ENCODE measurements at regions not wholly inside any gene's neighbourhood (a gene's known extent, or its start where the extent isn't known, plus 50 kb on each side); places are given as distances from the start of the nearest gene placed in this dataset.

DNA sequence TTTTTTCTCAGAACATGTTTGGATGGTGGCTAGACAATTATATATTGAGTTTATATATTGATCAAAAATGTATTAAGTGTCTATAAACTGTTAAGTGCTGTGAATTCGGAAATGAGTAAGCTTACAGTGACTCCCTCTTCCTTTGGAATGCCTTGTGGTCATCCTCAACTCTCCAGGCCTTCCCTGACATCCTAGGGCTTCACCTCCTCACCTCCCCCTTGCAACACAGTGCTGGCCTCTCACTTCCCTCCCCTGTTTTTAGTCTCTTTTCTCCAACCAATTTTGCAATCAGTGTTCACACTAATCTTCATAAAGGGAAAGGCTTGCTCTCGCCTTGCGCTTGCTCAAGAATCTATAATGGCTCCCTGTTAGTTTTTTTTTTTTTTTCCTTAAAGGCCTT lies 95.1 kb upstream of the C1orf21 start:
- no peak for ATAC-seq
- no peak overlapping the region for H3K27ac ChIP-seq
- no peaks in the 10 kb centered on the region for H3K4me1 ChIP-seq
- POLR2A ChIA-PET: no interaction called here
- TF ChIP-seq KDM5A (IDR thresholded peaks at IDR 0.05) (no peak), MAFK (IDR thresholded peaks at IDR 0.05; ENCODE audit: partially characterized antibody) (no peak), HEYL (CRISPR knock-in tag; IDR thresholded peaks at IDR 0.05) (no peak), CHD4 (IDR thresholded peaks at IDR 0.05; ENCODE audit: borderline replicate concordance) (no peak), HDAC2 (IDR thresholded peaks at IDR 0.05) (no peak), TP53 (CRISPR knock-in tag; IDR thresholded peaks at IDR 0.05) (no peak), NR3C1 (IDR thresholded peaks at IDR 0.05) (no peak), EP300 (IDR thresholded peaks at IDR 0.05) (no peak), NFE2L2 (conservative IDR thresholded peaks at IDR 0.05; ENCODE audit: low read length) (no peak), RNF2 (IDR thresholded peaks at IDR 0.05; ENCODE audit: borderline replicate concordance, low read depth) (no peak), JUN (IDR thresholded peaks at IDR 0.05) (no peak), MYC (IDR thresholded peaks at IDR 0.05; ENCODE audit: borderline replicate concordance, low read length) (no peak), ZC3H11A (IDR thresholded peaks at IDR 0.05) (no peak), CEBPB (IDR thresholded peaks at IDR 0.05) (no peak)
- TF ChIP-seq, protein P1, sequence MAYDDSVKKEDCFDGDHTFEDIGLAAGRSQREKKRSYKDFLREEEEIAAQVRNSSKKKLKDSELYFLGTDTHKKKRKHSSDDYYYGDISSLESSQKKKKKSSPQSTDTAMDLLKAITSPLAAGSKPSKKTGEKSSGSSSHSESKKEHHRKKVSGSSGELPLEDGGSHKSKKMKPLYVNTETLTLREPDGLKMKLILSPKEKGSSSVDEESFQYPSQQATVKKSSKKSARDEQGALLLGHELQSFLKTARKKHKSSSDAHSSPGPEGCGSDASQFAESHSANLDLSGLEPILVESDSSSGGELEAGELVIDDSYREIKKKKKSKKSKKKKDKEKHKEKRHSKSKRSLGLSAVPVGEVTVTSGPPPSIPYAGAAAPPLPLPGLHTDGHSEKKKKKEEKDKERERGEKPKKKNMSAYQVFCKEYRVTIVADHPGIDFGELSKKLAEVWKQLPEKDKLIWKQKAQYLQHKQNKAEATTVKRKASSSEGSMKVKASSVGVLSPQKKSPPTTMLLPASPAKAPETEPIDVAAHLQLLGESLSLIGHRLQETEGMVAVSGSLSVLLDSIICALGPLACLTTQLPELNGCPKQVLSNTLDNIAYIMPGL (CRISPR knock-in tag; IDR thresholded peaks at IDR 0.05; ENCODE audit: borderline replicate concordance): no peak
- TF ChIP-seq, protein P2, sequence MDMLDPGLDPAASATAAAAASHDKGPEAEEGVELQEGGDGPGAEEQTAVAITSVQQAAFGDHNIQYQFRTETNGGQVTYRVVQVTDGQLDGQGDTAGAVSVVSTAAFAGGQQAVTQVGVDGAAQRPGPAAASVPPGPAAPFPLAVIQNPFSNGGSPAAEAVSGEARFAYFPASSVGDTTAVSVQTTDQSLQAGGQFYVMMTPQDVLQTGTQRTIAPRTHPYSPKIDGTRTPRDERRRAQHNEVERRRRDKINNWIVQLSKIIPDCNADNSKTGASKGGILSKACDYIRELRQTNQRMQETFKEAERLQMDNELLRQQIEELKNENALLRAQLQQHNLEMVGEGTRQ (IDR thresholded peaks at IDR 0.05): no peak
- TF ChIP-seq, protein P3, sequence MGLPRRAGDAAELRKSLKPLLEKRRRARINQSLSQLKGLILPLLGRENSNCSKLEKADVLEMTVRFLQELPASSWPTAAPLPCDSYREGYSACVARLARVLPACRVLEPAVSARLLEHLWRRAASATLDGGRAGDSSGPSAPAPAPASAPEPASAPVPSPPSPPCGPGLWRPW (IDR thresholded peaks at IDR 0.05): no peak
- WGBS (ENCODE audit: missing lambda C conversion rate): 60% methylated on average over 3 of the region's 3 CpGs
- no peak for DNase-seq (ENCODE audit: low read depth in 1 of 2, low spot score in 1 of 2)
- CTCF ChIA-PET: interaction anchor here (1.1 kb wide), 1 partner anchor 133 kb away, joined by 3 read pairs; no protein-coding TSS in a partner anchor
- H3K9me3 ChIP-seq: peaks cover 9% of the 10 kb centered on the region
- no peak overlapping the region for H3K4me2 ChIP-seq
- no peak for FAIRE-seq
- no peak overlapping the region for H3K4me3 ChIP-seq

DNA sequence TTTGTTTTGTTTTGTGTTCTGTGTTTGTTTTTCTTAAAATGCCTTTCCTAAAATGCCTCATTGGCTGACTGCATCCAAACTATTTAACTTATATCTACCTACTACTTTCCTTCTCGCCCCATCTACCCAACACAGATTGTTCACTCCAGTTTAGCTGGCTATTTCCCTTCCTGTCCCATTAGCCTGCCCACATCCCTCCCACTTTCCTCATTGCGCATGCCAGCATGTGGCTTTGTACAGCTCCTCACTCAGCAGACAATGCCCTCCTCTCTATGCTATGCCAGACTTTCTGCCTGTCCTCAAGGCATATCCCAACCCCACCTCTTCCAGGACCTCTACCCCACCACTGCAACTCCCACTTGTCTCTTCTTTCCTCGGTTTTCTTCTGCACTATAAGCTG lies 94.7 kb upstream of the C1orf21 start:
- TF ChIP-seq GATA3 (IDR thresholded peaks at IDR 0.05; ENCODE audit: borderline replicate concordance) (no peak), EP300 (IDR thresholded peaks at IDR 0.05) (no peak)
- TF ChIP-seq, protein P4, sequence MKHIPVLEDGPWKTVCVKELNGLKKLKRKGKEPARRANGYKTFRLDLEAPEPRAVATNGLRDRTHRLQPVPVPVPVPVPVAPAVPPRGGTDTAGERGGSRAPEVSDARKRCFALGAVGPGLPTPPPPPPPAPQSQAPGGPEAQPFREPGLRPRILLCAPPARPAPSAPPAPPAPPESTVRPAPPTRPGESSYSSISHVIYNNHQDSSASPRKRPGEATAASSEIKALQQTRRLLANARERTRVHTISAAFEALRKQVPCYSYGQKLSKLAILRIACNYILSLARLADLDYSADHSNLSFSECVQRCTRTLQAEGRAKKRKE (CRISPR knock-in tag; IDR thresholded peaks at IDR 0.05; ENCODE audit: low read depth): no peak
- ATAC-seq: no peak
- WGBS (ENCODE audit: missing lambda C conversion rate): 37% methylated on average over 3 of the region's 3 CpGs
- Histone ChIP-seq H3K27ac (no peak overlapping the region), H3K4me1 (no peaks in the 10 kb centered on the region), H3K9me3 (peaks cover 9% of the 10 kb centered on the region), H3K4me3 (no peak overlapping the region), H3K4me2 (no peak overlapping the region)
- ChIA-PET POLR2A (no interaction called here), CTCF (no interaction called here)
- FAIRE-seq: no peak
- no peak for DNase-seq (ENCODE audit: low read depth in 1 of 2, low spot score in 1 of 2)

DNA sequence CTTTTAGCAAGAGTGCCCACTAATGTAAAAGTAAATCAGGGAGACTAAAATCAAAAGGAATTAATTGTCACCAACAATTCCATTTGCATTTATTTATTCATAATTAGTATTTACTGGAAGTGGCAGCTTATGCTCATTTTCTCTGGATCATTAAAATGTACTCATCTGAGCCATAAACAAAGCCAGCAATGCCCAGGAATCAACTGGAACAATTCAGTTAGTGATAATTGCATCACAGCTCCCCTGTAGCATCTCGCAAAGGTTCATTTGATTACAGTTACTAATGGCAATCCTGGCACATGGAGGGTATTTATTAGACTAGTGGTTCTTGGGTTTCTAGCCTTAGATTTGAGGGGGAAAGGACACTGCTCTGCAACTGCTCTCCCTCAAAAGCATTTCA lies 92.7 kb upstream of the C1orf21 start:
- FAIRE-seq (no peak), DNase-seq (ENCODE audit: low read depth in 1 of 2, low spot score in 1 of 2) (no peak), ATAC-seq (no peak)
- no peaks in the 10 kb centered on the region for H3K4me1 ChIP-seq
- no peak overlapping the region for H3K27ac ChIP-seq
- H3K4me2 ChIP-seq: no peak overlapping the region
- TF ChIP-seq, protein P5, sequence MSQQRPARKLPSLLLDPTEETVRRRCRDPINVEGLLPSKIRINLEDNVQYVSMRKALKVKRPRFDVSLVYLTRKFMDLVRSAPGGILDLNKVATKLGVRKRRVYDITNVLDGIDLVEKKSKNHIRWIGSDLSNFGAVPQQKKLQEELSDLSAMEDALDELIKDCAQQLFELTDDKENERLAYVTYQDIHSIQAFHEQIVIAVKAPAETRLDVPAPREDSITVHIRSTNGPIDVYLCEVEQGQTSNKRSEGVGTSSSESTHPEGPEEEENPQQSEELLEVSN (IDR thresholded peaks at IDR 0.05; ENCODE audit: borderline replicate concordance, low read depth): no peak
- TF ChIP-seq, protein P1 (CRISPR knock-in tag; IDR thresholded peaks at IDR 0.05; ENCODE audit: borderline replicate concordance): no peak
- TF ChIP-seq CHD4 (IDR thresholded peaks at IDR 0.05; ENCODE audit: borderline replicate concordance): no peak
- no peak for TF ChIP-seq KDM1A (IDR thresholded peaks at IDR 0.05; ENCODE audit: low read depth)
- TF ChIP-seq RNF2 (IDR thresholded peaks at IDR 0.05; ENCODE audit: borderline replicate concordance, low read depth): no peak
- TF ChIP-seq, protein P3 (IDR thresholded peaks at IDR 0.05): no peak
- no peak for TF ChIP-seq PHF8 (IDR thresholded peaks at IDR 0.05; ENCODE audit: borderline replicate concordance, low read depth)
- H3K4me3 ChIP-seq: no peak overlapping the region
- peaks cover 9% of the 10 kb centered on the region for H3K9me3 ChIP-seq
- 50% methylated on average over 1 of the region's 1 CpG for WGBS (ENCODE audit: missing lambda C conversion rate)
- POLR2A ChIA-PET: no interaction called here
- CTCF ChIA-PET: no interaction called here

All from A549 (cell line).